GM21390 (cell line): ENCODE measurements at regions not wholly inside any gene's neighbourhood (a gene's known extent, or its start where the extent isn't known, plus 50 kb on each side); places are given as distances from the start of the nearest gene placed in this dataset.
"Not testable (repeated sequence)": the region's sequence is repeated elsewhere in the genome, so short reads cannot be mapped to it uniquely, and the experiment has no call there.

Experiments used
- ATAC-seq: cut with Tn5 transposase; IDR thresholded peaks from one replicate; pipeline ENCODE4 v1.9.1; 2021; ENCODE audit not compliant: unreplicated experiment

GRCh38 chr2:180238729-180239128 lies 231.6 kb upstream of the CWC22 start:
- ATAC-seq = no peak

GRCh38 chr2:180236061-180236460 lies 229.0 kb upstream of the CWC22 start:
- ATAC-seq = not testable (repeated sequence)

- not testable (repeated sequence) for ATAC-seq
Observed at GRCh38 chr2:180235506-180235905, 228.4 kb upstream of the CWC22 start.

- ATAC-seq = not testable (repeated sequence)
Observed at GRCh38 chr2:180234991-180235390, 227.9 kb upstream of the CWC22 start.

- no peak for ATAC-seq
Observed at GRCh38 chr2:180231015-180231414, 223.9 kb upstream of the CWC22 start.

- ATAC-seq = no peak
Observed at GRCh38 chr2:180227461-180227860, 220.4 kb upstream of the CWC22 start.

GRCh38 chr2:180225118-180225517 lies 218.0 kb upstream of the CWC22 start:
- ATAC-seq = no peak

GRCh38 chr2:180222644-180223043 lies 215.5 kb upstream of the CWC22 start:
- no peak for ATAC-seq

GRCh38 chr2:180219491-180219890 lies 212.4 kb upstream of the CWC22 start:
- ATAC-seq = no peak

GRCh38 chr2:180208841-180209240 lies 201.7 kb upstream of the CWC22 start:
- no peak for ATAC-seq

- no peak for ATAC-seq
Observed at GRCh38 chr2:180205621-180206235, 198.6 kb upstream of the CWC22 start.

GRCh38 chr2:180203972-180204371 lies 196.9 kb upstream of the CWC22 start:
- ATAC-seq = no peak

- no peak for ATAC-seq
Observed at GRCh38 chr2:180202467-180202951, 195.4 kb upstream of the CWC22 start.

- ATAC-seq = no peak
Observed at GRCh38 chr2:180196419-180196977, 189.4 kb upstream of the CWC22 start.

GRCh38 chr2:180195847-180196246 lies 188.8 kb upstream of the CWC22 start:
- no peak for ATAC-seq

GRCh38 chr2:180191432-180192124 lies 184.5 kb upstream of the CWC22 start:
- ATAC-seq = no peak

GRCh38 chr2:180190851-180191250 lies 183.8 kb upstream of the CWC22 start:
- ATAC-seq = no peak

- ATAC-seq = no peak
Observed at GRCh38 chr2:180187611-180188010, 180.5 kb upstream of the CWC22 start.

- ATAC-seq = no peak
Observed at GRCh38 chr2:180184506-180184905, 177.4 kb upstream of the CWC22 start.

- ATAC-seq = no peak
Observed at GRCh38 chr2:180180511-180180910, 173.4 kb upstream of the CWC22 start.

GRCh38 chr2:180177534-180177933 lies 170.4 kb upstream of the CWC22 start:
- ATAC-seq = no peak

GRCh38 chr2:180175736-180176135 lies 168.6 kb upstream of the CWC22 start:
- ATAC-seq = no peak
